ENCODE measurements at regions not wholly inside any gene's neighbourhood (a gene's known extent, or its start where the extent isn't known, plus 50 kb on each side); places are given as distances from the start of the nearest gene placed in this dataset.

DNA sequence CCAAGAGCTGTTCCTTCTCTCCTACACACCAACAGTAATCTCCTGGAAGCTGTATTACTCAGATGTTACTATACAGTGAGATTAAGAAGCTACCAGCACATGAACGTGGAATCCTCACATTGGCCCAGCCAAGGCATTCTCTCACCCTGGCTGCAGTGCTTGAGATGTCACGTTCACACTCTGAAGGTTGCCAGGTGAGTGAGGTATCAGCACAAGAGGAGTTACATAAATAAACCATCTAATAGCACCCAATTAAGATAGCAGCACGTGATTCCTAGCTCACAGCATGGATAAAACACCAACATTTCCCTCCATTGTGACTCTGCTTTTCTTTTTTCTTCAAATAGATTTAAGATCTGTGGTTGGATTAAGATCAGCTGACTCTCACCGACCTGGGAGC lies 182.8 kb downstream of the PLPP3 start:
- Histone ChIP-seq H3K4me1 (ENCODE audit: insufficient read depth, low read length, poor library complexity, severe bottlenecking) (no peaks in the 10 kb centered on the region), H2AFZ (ENCODE audit: low read length) (no peak overlapping the region), H3K4me2 (ENCODE audit: low read depth, low read length, poor library complexity, severe bottlenecking) (no peak overlapping the region), H3K79me2 (ENCODE audit: insufficient read depth, low read length) (no peaks in the 10 kb centered on the region), H3K9me2 (replicated peaks; ENCODE audit: low read depth, low read length) (no peaks in the 10 kb centered on the region), H4K20me1 (ENCODE audit: insufficient read depth, low read length, poor library complexity, severe bottlenecking) (no peaks in the 10 kb centered on the region), H3F3A (ENCODE audit: low read depth) (no peaks in the 10 kb centered on the region), H3K4me3 (ENCODE audit: low read length, poor library complexity, severe bottlenecking) (no peak overlapping the region), H3K27me3 (ENCODE audit: insufficient read depth, low read length, poor library complexity, severe bottlenecking) (no peaks in the 10 kb centered on the region), H3K9me3 (ENCODE audit: insufficient read depth, low read depth, low read length) (no peaks in the 10 kb centered on the region), H3K36me3 (ENCODE audit: insufficient read depth, low read length) (no peaks in the 10 kb centered on the region), H3K9ac (ENCODE audit: low read depth, low read length, poor library complexity, severe bottlenecking) (no peak overlapping the region)
- no peak for TF ChIP-seq EZH2phosphoT487 (IDR thresholded peaks at IDR 0.05; ENCODE audit: borderline replicate concordance)
- TF ChIP-seq, protein P1, sequence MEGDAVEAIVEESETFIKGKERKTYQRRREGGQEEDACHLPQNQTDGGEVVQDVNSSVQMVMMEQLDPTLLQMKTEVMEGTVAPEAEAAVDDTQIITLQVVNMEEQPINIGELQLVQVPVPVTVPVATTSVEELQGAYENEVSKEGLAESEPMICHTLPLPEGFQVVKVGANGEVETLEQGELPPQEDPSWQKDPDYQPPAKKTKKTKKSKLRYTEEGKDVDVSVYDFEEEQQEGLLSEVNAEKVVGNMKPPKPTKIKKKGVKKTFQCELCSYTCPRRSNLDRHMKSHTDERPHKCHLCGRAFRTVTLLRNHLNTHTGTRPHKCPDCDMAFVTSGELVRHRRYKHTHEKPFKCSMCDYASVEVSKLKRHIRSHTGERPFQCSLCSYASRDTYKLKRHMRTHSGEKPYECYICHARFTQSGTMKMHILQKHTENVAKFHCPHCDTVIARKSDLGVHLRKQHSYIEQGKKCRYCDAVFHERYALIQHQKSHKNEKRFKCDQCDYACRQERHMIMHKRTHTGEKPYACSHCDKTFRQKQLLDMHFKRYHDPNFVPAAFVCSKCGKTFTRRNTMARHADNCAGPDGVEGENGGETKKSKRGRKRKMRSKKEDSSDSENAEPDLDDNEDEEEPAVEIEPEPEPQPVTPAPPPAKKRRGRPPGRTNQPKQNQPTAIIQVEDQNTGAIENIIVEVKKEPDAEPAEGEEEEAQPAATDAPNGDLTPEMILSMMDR (conservative IDR thresholded peaks at IDR 0.05; ENCODE audit: low read length) = no peak

DNA sequence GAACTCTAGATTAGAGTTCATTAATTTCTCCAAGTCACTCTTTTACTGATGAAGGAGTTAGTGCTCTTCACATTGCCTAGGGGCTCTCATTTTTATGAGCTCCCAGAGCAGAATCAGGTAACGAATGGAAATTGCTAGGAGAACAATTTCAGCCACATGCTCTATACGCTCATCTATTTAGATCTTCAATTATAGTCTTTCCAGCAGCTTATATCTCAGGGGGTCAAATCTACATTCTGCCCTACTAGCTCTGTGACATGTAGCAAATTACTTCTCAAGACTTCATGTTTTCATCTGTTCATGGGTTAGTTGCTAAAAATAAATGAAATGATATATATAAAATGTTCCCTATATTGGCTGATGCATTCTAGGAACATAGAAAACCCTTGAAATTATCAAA lies 183.6 kb downstream of the PLPP3 start:
- TF ChIP-seq, protein P1 (conservative IDR thresholded peaks at IDR 0.05; ENCODE audit: low read length) = no peak
- TF ChIP-seq EZH2phosphoT487 (IDR thresholded peaks at IDR 0.05; ENCODE audit: borderline replicate concordance) = no peak
- Histone ChIP-seq H3K9me3 (ENCODE audit: insufficient read depth, low read depth, low read length) (no peaks in the 10 kb centered on the region), H3K36me3 (ENCODE audit: insufficient read depth, low read length) (no peaks in the 10 kb centered on the region), H4K20me1 (ENCODE audit: insufficient read depth, low read length, poor library complexity, severe bottlenecking) (no peaks in the 10 kb centered on the region), H3K4me3 (ENCODE audit: low read length, poor library complexity, severe bottlenecking) (no peak overlapping the region), H3K79me2 (ENCODE audit: insufficient read depth, low read length) (no peaks in the 10 kb centered on the region), H3K4me1 (ENCODE audit: insufficient read depth, low read length, poor library complexity, severe bottlenecking) (no peaks in the 10 kb centered on the region), H3K9ac (ENCODE audit: low read depth, low read length, poor library complexity, severe bottlenecking) (no peak overlapping the region), H2AFZ (ENCODE audit: low read length) (no peak overlapping the region), H3F3A (ENCODE audit: low read depth) (no peaks in the 10 kb centered on the region), H3K9me2 (replicated peaks; ENCODE audit: low read depth, low read length) (no peaks in the 10 kb centered on the region), H3K4me2 (ENCODE audit: low read depth, low read length, poor library complexity, severe bottlenecking) (no peak overlapping the region), H3K27me3 (ENCODE audit: insufficient read depth, low read length, poor library complexity, severe bottlenecking) (no peaks in the 10 kb centered on the region)

DNA sequence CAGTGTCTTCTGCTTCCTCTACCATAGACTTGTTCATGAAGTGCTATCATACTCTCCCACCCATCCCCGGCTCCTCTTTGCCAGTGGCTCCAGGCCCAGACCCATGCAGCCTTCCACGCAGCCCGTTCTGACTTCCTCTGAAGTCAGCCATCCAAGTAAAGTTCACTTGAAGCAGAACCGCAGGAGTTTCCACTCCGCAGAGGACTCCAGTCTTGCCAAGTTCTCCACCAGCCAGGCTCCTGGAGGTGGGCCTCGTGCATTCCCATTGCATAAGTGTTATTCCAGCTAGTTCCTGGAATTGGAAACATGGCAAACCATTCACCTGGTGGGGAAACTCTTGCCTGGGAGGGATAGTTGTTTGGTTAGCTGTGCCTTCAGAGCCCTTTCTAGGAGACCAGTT lies 185.1 kb downstream of the PLPP3 start:
- Histone ChIP-seq H3K4me3 (ENCODE audit: low read length, poor library complexity, severe bottlenecking) (no peak overlapping the region), H3K4me2 (ENCODE audit: low read depth, low read length, poor library complexity, severe bottlenecking) (no peak overlapping the region), H3K9me3 (ENCODE audit: insufficient read depth, low read depth, low read length) (no peaks in the 10 kb centered on the region), H3F3A (ENCODE audit: low read depth) (no peaks in the 10 kb centered on the region), H3K79me2 (ENCODE audit: insufficient read depth, low read length) (no peaks in the 10 kb centered on the region), H4K20me1 (ENCODE audit: insufficient read depth, low read length, poor library complexity, severe bottlenecking) (no peaks in the 10 kb centered on the region), H3K9ac (ENCODE audit: low read depth, low read length, poor library complexity, severe bottlenecking) (no peak overlapping the region), H3K9me2 (replicated peaks; ENCODE audit: low read depth, low read length) (no peaks in the 10 kb centered on the region), H3K27me3 (ENCODE audit: insufficient read depth, low read length, poor library complexity, severe bottlenecking) (no peaks in the 10 kb centered on the region), H3K4me1 (ENCODE audit: insufficient read depth, low read length, poor library complexity, severe bottlenecking) (no peaks in the 10 kb centered on the region), H2AFZ (ENCODE audit: low read length) (no peak overlapping the region), H3K36me3 (ENCODE audit: insufficient read depth, low read length) (no peaks in the 10 kb centered on the region)
- no peak for TF ChIP-seq EZH2phosphoT487 (IDR thresholded peaks at IDR 0.05; ENCODE audit: borderline replicate concordance)
- TF ChIP-seq, protein P1 (conservative IDR thresholded peaks at IDR 0.05; ENCODE audit: low read length) = no peak

Data from Loucy (cell line).